LoVo (cell line): ENCODE measurements at regions not wholly inside any gene's neighbourhood (a gene's known extent, or its start where the extent isn't known, plus 50 kb on each side); places are given as distances from the start of the nearest gene placed in this dataset.
"Not testable (repeated sequence)": the region's sequence is repeated elsewhere in the genome, so short reads cannot be mapped to it uniquely, and the experiment has no call there.

Experiments used
- DNase-seq: peaks from one replicate; pipeline ENCODE4 v3.0.0-alpha.2; 2016; ENCODE audit warnings: low spot score

GRCh38 chr1:99501871-99502270 lies 144.0 kb upstream of the PALMD start:
- no peak for DNase-seq

- DNase-seq, result no peak
These were observed 143.5 kb upstream of the PALMD start for GRCh38 chr1:99502400-99502799.

- DNase-seq, result no peak
These were observed 142.6 kb upstream of the PALMD start for GRCh38 chr1:99503276-99503747.

GRCh38 chr1:99504287-99504686 lies 141.6 kb upstream of the PALMD start:
- DNase-seq, result no peak

GRCh38 chr1:99506631-99507030 lies 139.3 kb upstream of the PALMD start:
- DNase-seq, result no peak

- DNase-seq, result not testable (repeated sequence)
These were observed 138.5 kb upstream of the PALMD start for GRCh38 chr1:99507446-99507845.

- DNase-seq, result no peak
These were observed 137.8 kb upstream of the PALMD start for GRCh38 chr1:99507906-99508732.

GRCh38 chr1:99508733-99509445 lies 137.0 kb upstream of the PALMD start:
- DNase-seq, result not testable (repeated sequence)

GRCh38 chr1:99514823-99515552 lies 130.9 kb upstream of the PALMD start:
- not testable (repeated sequence) for DNase-seq

- DNase-seq, result no peak
These were observed 129.8 kb upstream of the PALMD start for GRCh38 chr1:99516141-99516540.

- DNase-seq, result no peak
These were observed 125.8 kb upstream of the PALMD start for GRCh38 chr1:99520121-99520520.

GRCh38 chr1:99525331-99525730 lies 120.6 kb upstream of the PALMD start:
- no peak for DNase-seq

GRCh38 chr1:99527078-99527477 lies 118.8 kb upstream of the PALMD start:
- DNase-seq, result no peak

- no peak for DNase-seq
These were observed 118.4 kb upstream of the PALMD start for GRCh38 chr1:99527545-99527944.

- no peak for DNase-seq
These were observed 116.9 kb upstream of the PALMD start for GRCh38 chr1:99529002-99529401.

- DNase-seq, result no peak
These were observed 114.2 kb upstream of the PALMD start for GRCh38 chr1:99531578-99532275.

- DNase-seq, result no peak
These were observed 113.7 kb upstream of the PALMD start for GRCh38 chr1:99532276-99532580.

- no peak for DNase-seq
These were observed 111.8 kb upstream of the PALMD start for GRCh38 chr1:99533909-99534637.

GRCh38 chr1:99534638-99534930 lies 111.3 kb upstream of the PALMD start:
- no peak for DNase-seq

- no peak for DNase-seq
These were observed 110.3 kb upstream of the PALMD start for GRCh38 chr1:99535470-99536164.
